Upper lobe of right lung (tissue), 1 donor: ENCODE measurements at regions not wholly inside any gene's neighbourhood (a gene's known extent, or its start where the extent isn't known, plus 50 kb on each side); places are given as distances from the start of the nearest gene placed in this dataset.

ENCODE experiments used
- ATAC-seq: fragments of 200-7000 bp; cut with Tn5 transposase; one replicate; pipeline ENCODE4 v1.9.1; 2020; ENCODE audit warnings: mild to moderate bottlenecking, moderate library complexity
- DNase-seq: peaks from one replicate; pipeline ENCODE4 v3.0.0-alpha.2; 2020
- H3K27ac ChIP-seq: fragments of 200-600 bp; one replicate; pipeline ENCODE4 v1.8.0; 2022
- H3K27me3 ChIP-seq: fragments of 200-600 bp; one replicate; pipeline ENCODE4 v1.8.0; 2022; ENCODE audit warnings: mild to moderate bottlenecking
- H3K36me3 ChIP-seq: fragments of 200-600 bp; one replicate; pipeline ENCODE4 v1.8.0; 2022
- H3K4me1 ChIP-seq: fragments of 200-600 bp; one replicate; pipeline ENCODE4 v1.8.0; 2022
- H3K4me3 ChIP-seq: fragments of 200-600 bp; one replicate; pipeline ENCODE4 v1.8.0; 2022; ENCODE audit warnings: mild to moderate bottlenecking
- H3K9me3 ChIP-seq: fragments of 200-600 bp; one replicate; pipeline ENCODE4 v1.8.0; 2022
- intact Hi-C: fragments of 100-400 bp; cut with DNase I; formaldehyde crosslinking; loops from one replicate; pipeline ENCODE4 v1.11.0; 2022
- TF ChIP-seq, protein P1 (sequence below): fragments of 200-600 bp; IDR thresholded peaks from one replicate; pipeline ENCODE4 v1.8.0; 2022; ENCODE audit warnings: antibody characterized with exemption
- donor health status: DM: no; HTN: yes; CAD: no; lungs with severe emphysema.

DNA sequence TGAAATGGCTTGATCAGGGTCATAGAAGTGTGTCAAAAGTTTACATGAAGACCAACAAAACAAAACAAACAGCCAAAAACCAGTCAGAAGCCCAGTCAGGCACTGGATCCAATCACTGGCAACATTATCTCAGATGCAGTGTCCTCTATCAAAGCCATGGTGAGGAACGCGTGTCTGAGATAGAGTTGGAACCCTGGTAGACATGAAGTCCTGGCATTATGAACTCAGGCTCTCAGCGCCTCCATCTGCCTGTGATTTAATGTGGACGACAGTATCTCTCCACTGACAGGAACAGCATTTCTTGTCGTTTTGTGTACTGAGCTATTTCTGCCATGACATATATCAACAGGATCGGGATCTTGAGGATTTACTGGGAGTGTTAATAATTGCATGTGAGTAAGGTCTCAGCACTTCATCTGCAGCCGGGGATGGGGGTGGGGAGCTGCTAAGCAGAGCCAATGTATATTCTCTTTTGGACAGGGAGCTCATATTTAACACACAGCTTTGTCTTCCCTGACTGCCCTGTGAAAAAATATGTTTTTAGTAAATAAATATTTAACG lies 1120.0 kb downstream of the IGSF11 start:
- TF ChIP-seq, protein P1, sequence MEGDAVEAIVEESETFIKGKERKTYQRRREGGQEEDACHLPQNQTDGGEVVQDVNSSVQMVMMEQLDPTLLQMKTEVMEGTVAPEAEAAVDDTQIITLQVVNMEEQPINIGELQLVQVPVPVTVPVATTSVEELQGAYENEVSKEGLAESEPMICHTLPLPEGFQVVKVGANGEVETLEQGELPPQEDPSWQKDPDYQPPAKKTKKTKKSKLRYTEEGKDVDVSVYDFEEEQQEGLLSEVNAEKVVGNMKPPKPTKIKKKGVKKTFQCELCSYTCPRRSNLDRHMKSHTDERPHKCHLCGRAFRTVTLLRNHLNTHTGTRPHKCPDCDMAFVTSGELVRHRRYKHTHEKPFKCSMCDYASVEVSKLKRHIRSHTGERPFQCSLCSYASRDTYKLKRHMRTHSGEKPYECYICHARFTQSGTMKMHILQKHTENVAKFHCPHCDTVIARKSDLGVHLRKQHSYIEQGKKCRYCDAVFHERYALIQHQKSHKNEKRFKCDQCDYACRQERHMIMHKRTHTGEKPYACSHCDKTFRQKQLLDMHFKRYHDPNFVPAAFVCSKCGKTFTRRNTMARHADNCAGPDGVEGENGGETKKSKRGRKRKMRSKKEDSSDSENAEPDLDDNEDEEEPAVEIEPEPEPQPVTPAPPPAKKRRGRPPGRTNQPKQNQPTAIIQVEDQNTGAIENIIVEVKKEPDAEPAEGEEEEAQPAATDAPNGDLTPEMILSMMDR: no peak
- Histone ChIP-seq H3K27ac (no peak overlapping the region), H3K4me3 (no peak overlapping the region), H3K9me3 (no peaks in the 10 kb centered on the region), H3K36me3 (no peaks in the 10 kb centered on the region), H3K27me3 (no peaks in the 10 kb centered on the region), H3K4me1 (no peaks in the 10 kb centered on the region)
- intact Hi-C loops: no loop called here
- ATAC-seq (no peak), DNase-seq (no peak)

GRCh38 chr3:117916839-117917238 lies 1117.8 kb downstream of the IGSF11 start:
- H3K4me1 ChIP-seq: no peaks in the 10 kb centered on the region
- H3K27me3 ChIP-seq: no peaks in the 10 kb centered on the region
- DNase-seq (no peak), ATAC-seq (no peak)
- intact Hi-C loops: no loop called here
- H3K36me3 ChIP-seq: no peaks in the 10 kb centered on the region
- H3K9me3 ChIP-seq: no peaks in the 10 kb centered on the region
- no peak overlapping the region for H3K27ac ChIP-seq
- no peak overlapping the region for H3K4me3 ChIP-seq
- TF ChIP-seq, protein P1: no peak

- Histone ChIP-seq H3K27me3 (no peaks in the 10 kb centered on the region), H3K36me3 (no peaks in the 10 kb centered on the region), H3K27ac (no peak overlapping the region), H3K4me1 (no peaks in the 10 kb centered on the region), H3K9me3 (no peaks in the 10 kb centered on the region), H3K4me3 (no peak overlapping the region)
- TF ChIP-seq, protein P1: no peak
- intact Hi-C loops: no loop called here
- DNase-seq: no peak
- no peak for ATAC-seq
Observed at GRCh38 chr3:117919621-117920020, 1115.0 kb downstream of the IGSF11 start.

GRCh38 chr3:117920253-117920898 lies 1114.3 kb downstream of the IGSF11 start:
- Histone ChIP-seq H3K4me1 (no peaks in the 10 kb centered on the region), H3K27ac (no peak overlapping the region), H3K27me3 (no peaks in the 10 kb centered on the region), H3K36me3 (no peaks in the 10 kb centered on the region), H3K9me3 (no peaks in the 10 kb centered on the region), H3K4me3 (no peak overlapping the region)
- ATAC-seq (no peak), DNase-seq (no peak)
- TF ChIP-seq, protein P1: no peak
- intact Hi-C loops: no loop called here

DNA sequence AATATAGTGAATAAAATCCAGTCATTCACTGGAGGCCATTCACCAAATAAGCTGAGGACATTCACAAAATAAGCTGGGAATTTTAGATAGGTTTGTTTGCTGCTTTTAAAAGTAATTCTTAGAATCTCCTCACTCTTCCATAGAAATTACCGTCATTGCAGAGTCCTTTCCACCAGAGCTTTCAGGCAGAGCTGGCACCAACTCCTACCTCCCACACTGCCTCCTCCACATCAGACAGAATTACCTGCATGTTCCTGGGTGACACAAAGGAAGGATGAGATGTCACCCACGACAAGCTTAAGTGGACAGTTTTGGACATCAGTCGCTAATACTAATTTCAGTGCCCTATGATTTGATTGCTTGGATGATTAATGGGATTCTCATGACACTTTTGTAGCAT lies 1113.2 kb downstream of the IGSF11 start:
- H3K27me3 ChIP-seq: no peaks in the 10 kb centered on the region
- H3K27ac ChIP-seq: no peak overlapping the region
- H3K4me1 ChIP-seq: no peaks in the 10 kb centered on the region
- H3K9me3 ChIP-seq: no peaks in the 10 kb centered on the region
- ATAC-seq: no peak
- no peaks in the 10 kb centered on the region for H3K36me3 ChIP-seq
- H3K4me3 ChIP-seq: no peak overlapping the region
- TF ChIP-seq, protein P1: no peak
- no peak for DNase-seq
- intact Hi-C loops: no loop called here
